ENCODE measurements at regions not wholly inside any gene's neighbourhood (a gene's known extent, or its start where the extent isn't known, plus 50 kb on each side); places are given as distances from the start of the nearest gene placed in this dataset.

DNA sequence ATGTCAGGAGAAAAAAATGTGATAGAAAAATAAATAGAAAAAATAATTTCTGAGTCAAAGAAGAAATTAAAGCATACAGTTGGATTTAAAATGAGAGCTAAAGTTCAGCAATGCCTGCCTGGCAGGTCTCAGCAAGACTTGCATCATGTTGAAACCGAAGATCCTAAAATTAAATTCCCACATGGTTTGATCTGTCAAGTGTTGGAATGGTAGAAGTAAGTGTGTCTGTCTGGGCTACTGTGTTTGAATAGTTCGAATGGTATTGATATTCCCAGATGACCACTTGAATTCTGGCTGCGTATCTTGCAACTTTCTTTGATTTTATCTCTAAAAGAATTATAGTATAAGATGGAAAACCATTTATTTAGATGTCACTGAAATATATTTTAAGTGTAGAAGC is 1349.6 kb downstream of the EPHA7 start:
- TF ChIP-seq POLR2A (IDR thresholded peaks at IDR 0.05) (no peak), CTCF (IDR thresholded peaks at IDR 0.05) (no peak)

Measured in body of pancreas (tissue), 4 donors.